ENCODE measurements at regions not wholly inside any gene's neighbourhood (a gene's known extent, or its start where the extent isn't known, plus 50 kb on each side); places are given as distances from the start of the nearest gene placed in this dataset.

DNA sequence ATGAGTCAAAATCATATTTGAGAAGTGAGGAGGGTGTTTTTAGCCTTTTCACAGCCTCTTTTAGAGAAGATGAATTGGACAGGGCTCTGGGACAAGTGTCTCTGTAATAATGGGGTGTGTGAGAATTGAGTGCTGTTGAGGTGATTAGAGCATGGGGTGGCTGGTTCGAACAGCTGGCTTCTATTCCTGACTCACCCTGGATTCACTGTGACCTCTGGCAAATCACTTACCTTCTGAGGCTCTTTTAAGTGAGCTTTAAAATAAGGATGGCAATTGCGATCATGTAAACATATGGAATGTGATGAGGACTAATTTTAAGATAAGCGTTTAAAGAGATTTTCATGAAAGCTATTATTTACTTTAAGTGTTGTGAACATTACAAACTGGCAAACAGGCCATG is 243.4 kb downstream of the ADGRL2 start:
- TF ChIP-seq, protein P1, sequence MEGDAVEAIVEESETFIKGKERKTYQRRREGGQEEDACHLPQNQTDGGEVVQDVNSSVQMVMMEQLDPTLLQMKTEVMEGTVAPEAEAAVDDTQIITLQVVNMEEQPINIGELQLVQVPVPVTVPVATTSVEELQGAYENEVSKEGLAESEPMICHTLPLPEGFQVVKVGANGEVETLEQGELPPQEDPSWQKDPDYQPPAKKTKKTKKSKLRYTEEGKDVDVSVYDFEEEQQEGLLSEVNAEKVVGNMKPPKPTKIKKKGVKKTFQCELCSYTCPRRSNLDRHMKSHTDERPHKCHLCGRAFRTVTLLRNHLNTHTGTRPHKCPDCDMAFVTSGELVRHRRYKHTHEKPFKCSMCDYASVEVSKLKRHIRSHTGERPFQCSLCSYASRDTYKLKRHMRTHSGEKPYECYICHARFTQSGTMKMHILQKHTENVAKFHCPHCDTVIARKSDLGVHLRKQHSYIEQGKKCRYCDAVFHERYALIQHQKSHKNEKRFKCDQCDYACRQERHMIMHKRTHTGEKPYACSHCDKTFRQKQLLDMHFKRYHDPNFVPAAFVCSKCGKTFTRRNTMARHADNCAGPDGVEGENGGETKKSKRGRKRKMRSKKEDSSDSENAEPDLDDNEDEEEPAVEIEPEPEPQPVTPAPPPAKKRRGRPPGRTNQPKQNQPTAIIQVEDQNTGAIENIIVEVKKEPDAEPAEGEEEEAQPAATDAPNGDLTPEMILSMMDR (IDR thresholded peaks at IDR 0.05), result no peak

DNA sequence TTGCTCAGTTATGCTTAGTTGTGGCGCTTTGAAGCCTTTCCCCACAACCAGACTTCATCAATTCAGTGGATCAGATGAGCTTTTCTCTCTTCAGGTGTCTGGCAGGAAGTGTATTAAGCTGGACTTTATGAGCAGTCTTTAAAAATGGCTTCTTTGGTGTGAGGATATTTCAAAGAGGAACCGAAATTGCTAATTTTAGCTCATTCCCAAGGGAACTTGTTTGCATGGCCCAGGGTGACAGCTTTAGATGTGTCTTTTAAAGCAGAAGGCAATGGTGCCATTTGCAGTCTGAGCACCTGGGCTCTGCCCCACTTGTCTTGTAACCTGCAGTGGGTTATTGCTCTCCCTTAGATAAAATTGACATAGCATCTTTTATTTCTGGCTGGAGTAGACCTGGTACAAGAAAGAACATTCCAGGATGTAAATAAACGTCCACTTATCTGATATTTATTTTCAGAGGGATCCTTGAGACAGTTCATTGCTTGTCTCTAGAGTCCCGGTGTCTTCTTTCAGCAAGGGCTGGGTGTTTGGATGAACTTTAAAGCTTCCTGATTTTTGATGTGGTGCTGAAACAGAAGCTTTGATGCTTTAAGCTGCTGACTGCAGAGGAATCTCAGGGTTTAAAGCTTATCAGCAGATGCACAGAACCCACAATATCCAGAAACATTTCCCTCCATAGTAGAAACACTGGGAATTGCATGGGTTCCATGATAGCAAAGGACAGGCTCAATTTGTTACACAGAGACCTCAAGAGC is 241.7 kb downstream of the ADGRL2 start:
- TF ChIP-seq, protein P1 (IDR thresholded peaks at IDR 0.05), result no peak
